Psoas muscle (tissue), 7 donors: ENCODE measurements at regions not wholly inside any gene's neighbourhood (a gene's known extent, or its start where the extent isn't known, plus 50 kb on each side); places are given as distances from the start of the nearest gene placed in this dataset.

ENCODE experiments used
- ATAC-seq, 4 donors: fragments of 200-7000 bp; cut with Tn5 transposase; one replicate each; pipeline ENCODE4 v1.9.1; 2020; ENCODE audit warnings: moderate library complexity in 3 of 4, mild to moderate bottlenecking in 2 of 4
- DNase-seq, 2 donors: peaks; one replicate each; pipeline ENCODE4 v3.0.0-alpha.2; 2020
- H3K27ac ChIP-seq: fragments of 200-600 bp; one replicate; pipeline ENCODE4 v1.8.0; 2022
- H3K27me3 ChIP-seq, 3 donors: fragments of 200-600 bp in 1 of 3; one replicate each; pipeline versions ENCODE4 v1.6.1 to v1.8.0; 2013 to 2022; ENCODE audit warnings: low read length in 2 of 3, mild to moderate bottlenecking in 2 of 3, moderate library complexity in 1 of 3; ENCODE audit not compliant: insufficient read depth in 3 of 3
- H3K36me3 ChIP-seq, 2 donors: fragments of 200-600 bp in 1 of 2; one replicate each; pipeline versions ENCODE4 v1.6.1 to v1.8.0; 2013 to 2022; ENCODE audit warnings: low read depth in 1 of 2, mild to moderate bottlenecking in 1 of 2, moderate library complexity in 1 of 2; ENCODE audit not compliant: insufficient read depth in 1 of 2
- H3K4me1 ChIP-seq: fragments of 200-600 bp; one replicate; pipeline ENCODE4 v1.8.0; 2022
- H3K4me3 ChIP-seq: fragments of 200-600 bp; one replicate; pipeline ENCODE4 v1.8.0; 2022; ENCODE audit warnings: mild to moderate bottlenecking
- H3K9me3 ChIP-seq: fragments of 200-600 bp; one replicate; pipeline ENCODE4 v1.8.0; 2022
- WGBS, 3 donors: extraction: QIAGEN DNeasy Blood & Tissue Kit; methylation state at CpG; one replicate each; pipeline versions ENCODE4 v1.1.6 to v1.1.7; 2013; 5-methylcytosine and 5-hydroxymethylcytosine counted together
- intact Hi-C, 2 donors: fragments of 100-400 bp; cut with DNase I; formaldehyde crosslinking; loops; one replicate each; pipeline versions ENCODE4 v1.11.0 to v1.14.2; 2022
- TF ChIP-seq, protein P1 (sequence below): fragments of 200-600 bp; IDR thresholded peaks from one replicate; pipeline ENCODE4 v1.8.0; 2022; ENCODE audit warnings: antibody characterized with exemption
- donor health status: healthy with polysubstance abuse.
- donor health status: DM: no; HTN: no; CAD: no; lungs with moderate emphysema.
- donor health status: Bipolar disorder and iron deficiency.
- donor health status: healthy.
- donor health status: DM: yes; HTN: yes; CAD: no.
- donor health status: DM: no; HTN: no; CAD: no.
- donor health status: DM: yes; HTN: yes; CAD: no.

DNA sequence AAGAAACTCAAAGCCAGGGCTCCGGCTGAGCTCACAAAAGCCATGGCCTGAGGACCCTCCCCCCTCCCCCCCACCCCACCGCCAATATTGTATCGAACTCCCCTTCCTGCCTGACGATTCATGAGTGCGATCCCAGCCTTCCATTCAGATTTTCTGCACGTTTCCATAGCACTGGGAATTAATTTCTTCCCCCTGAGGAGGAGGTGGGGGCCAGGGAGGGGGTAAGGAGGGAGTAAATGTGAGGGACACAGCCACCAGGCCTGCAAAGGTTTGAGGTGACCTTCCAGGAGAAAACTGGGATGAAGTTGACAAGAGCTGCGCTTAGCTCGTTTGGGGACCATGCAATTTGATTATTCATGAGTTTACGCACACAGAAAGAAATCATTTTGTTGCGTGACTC is 527.7 kb downstream of the MN1 start:
- Histone ChIP-seq H3K9me3 (no peaks in the 10 kb centered on the region), H3K27ac (no peak overlapping the region), H3K36me3 (no peaks in the 10 kb centered on the region), H3K4me3 (no peak overlapping the region), H3K4me1 (no peaks in the 10 kb centered on the region), H3K27me3 (peaks cover 0 to 48% (median 18%) of the 10 kb centered on the region in 3 donors)
- 44 to 49% (median 46%) methylated on average over 10 of the region's 10 CpGs for WGBS, 3 donors
- intact Hi-C loops: no loop called here
- ATAC-seq: no peak
- DNase-seq: no peak
- TF ChIP-seq, protein P1, sequence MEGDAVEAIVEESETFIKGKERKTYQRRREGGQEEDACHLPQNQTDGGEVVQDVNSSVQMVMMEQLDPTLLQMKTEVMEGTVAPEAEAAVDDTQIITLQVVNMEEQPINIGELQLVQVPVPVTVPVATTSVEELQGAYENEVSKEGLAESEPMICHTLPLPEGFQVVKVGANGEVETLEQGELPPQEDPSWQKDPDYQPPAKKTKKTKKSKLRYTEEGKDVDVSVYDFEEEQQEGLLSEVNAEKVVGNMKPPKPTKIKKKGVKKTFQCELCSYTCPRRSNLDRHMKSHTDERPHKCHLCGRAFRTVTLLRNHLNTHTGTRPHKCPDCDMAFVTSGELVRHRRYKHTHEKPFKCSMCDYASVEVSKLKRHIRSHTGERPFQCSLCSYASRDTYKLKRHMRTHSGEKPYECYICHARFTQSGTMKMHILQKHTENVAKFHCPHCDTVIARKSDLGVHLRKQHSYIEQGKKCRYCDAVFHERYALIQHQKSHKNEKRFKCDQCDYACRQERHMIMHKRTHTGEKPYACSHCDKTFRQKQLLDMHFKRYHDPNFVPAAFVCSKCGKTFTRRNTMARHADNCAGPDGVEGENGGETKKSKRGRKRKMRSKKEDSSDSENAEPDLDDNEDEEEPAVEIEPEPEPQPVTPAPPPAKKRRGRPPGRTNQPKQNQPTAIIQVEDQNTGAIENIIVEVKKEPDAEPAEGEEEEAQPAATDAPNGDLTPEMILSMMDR: no peak

DNA sequence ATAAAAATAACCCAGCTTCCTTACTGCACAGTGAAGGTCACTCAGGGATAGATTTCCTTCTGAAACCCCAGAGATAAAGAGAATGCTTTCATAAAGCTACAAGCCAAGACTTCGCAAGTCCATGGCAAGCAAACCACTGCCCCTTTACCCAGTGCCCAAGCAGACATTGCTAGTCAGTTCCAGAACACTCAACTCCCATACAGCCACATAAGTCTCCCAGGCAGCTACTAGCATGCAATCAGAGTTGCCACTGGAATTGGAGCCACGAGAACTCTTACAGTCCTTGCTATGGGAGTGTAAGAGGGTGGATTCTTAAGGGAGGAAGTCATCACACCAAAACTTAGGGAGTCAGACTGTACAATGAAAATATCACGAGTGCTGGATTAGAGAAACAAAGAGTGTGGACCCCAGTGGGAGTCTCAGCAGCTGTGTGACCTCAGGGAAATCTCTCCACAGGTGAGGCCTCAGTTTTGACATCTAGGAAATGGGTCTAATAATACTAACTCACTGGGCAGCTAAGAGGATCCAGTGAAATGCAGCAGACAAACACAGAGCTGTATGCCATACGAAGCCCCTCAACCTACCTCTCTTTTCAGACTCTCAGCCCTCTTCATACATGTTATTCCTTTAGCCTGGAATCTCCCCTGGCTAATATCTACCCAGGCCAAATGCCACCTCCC is 526.6 kb downstream of the MN1 start:
- Histone ChIP-seq H3K9me3 (no peaks in the 10 kb centered on the region), H3K36me3 (no peaks in the 10 kb centered on the region), H3K4me3 (no peak overlapping the region), H3K4me1 (no peaks in the 10 kb centered on the region), H3K27ac (no peak overlapping the region), H3K27me3 (peaks cover 0 to 42% (median 18%) of the 10 kb centered on the region in 3 donors)
- DNase-seq (no peak), ATAC-seq (no peak)
- WGBS, 3 donors: 44 to 48% (median 47%) methylated on average over 4 of the region's 4 CpGs
- TF ChIP-seq, protein P1: no peak
- intact Hi-C loops: no loop called here

DNA sequence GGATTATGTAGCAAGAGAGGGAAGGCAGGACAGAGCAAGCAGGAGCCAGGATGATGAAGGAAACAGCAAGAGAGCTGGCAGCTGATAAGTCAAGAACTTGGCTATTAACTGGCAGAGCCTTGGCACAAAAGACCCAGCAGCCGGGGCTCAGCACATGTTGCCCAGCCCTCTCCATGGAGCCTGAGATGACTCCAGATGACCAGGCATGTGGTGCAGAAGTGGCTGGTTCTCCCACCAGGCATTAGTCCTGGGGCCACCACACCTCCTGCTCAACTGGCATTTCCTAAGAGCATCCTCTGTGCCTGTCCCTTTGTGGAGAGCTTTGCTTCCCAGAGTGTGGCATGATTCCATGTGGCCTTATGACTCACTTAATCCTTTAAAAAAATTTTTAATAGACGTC is 522.6 kb downstream of the MN1 start:
- Histone ChIP-seq H3K27ac (no peak overlapping the region), H3K36me3 (no peaks in the 10 kb centered on the region), H3K27me3 (peaks cover 0 to 12% (median 11%) of the 10 kb centered on the region in 3 donors), H3K9me3 (no peaks in the 10 kb centered on the region), H3K4me1 (no peaks in the 10 kb centered on the region), H3K4me3 (no peak overlapping the region)
- no peak for DNase-seq
- no peak for ATAC-seq
- 18 to 41% (median 31%) methylated on average over 2 of the region's 2 CpGs for WGBS, 3 donors
- intact Hi-C loops: no loop called here
- TF ChIP-seq, protein P1: no peak

DNA sequence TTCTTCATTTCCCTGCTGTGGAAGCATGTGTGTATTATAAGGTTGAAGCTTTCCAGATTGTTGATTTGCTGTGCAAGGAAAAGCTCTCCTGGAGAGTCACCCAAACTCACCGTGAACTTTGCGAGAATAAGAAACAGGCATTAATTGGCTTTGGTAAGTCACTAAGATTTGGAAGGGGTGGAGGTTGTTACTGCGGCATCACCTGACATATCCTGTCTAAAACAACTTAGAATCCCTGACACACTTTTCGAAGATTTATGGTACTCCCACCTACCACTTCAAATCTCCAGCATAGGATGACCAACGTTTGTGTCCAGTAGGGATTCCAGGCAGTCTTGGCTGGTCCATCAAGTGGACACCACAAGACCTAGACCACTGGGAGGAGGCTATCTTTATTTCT is 518.3 kb downstream of the MN1 start:
- Histone ChIP-seq H3K27me3 (peaks cover 0 to 8% (median 3%) of the 10 kb centered on the region in 3 donors), H3K36me3 (no peaks in the 10 kb centered on the region), H3K4me1 (no peaks in the 10 kb centered on the region), H3K27ac (no peak overlapping the region), H3K4me3 (no peak overlapping the region), H3K9me3 (no peaks in the 10 kb centered on the region)
- TF ChIP-seq, protein P1: no peak
- WGBS, 3 donors: 91 to 95% (median 91%) methylated on average over 5 of the region's 5 CpGs
- ATAC-seq (no peak), DNase-seq (no peak)
- intact Hi-C loops: no loop called here

DNA sequence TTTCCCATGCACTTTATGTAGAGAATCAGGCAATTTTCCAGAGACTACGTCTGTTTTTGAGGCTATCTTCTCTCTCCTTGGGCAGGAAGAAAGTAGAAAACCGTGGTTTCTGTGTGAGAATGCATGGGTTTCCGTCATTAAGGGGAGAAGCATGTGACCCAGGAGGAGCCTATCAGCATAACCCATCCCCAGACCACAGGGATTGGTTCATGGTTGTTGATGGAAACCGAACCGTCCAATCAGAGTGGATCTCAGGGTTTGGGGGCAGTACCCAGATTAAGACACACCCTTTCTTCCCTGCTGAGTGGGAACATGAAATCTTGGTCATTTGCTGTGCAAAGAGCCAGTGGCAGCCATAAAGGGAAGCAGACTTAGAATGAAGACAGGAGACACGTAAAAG is 517.8 kb downstream of the MN1 start:
- no peak for ATAC-seq
- Histone ChIP-seq H3K4me1 (no peaks in the 10 kb centered on the region), H3K9me3 (no peaks in the 10 kb centered on the region), H3K27ac (no peak overlapping the region), H3K4me3 (no peak overlapping the region), H3K36me3 (no peaks in the 10 kb centered on the region), H3K27me3 (peaks cover 0 to 5% (median 3%) of the 10 kb centered on the region in 3 donors)
- DNase-seq: no peak
- TF ChIP-seq, protein P1: no peak
- WGBS, 3 donors: 79 to 80% (median 80%) methylated on average over 6 of the region's 6 CpGs
- intact Hi-C loops: no loop called here
